HG03064 (cell line): ENCODE measurements at regions not wholly inside any gene's neighbourhood (a gene's known extent, or its start where the extent isn't known, plus 50 kb on each side); places are given as distances from the start of the nearest gene placed in this dataset.

ENCODE experiments used
- ATAC-seq: cut with Tn5 transposase; IDR thresholded peaks from one replicate; pipeline ENCODE4 v1.9.1; 2021; ENCODE audit warnings: low read depth; ENCODE audit not compliant: unreplicated experiment

- ATAC-seq: no peak
These were observed 327.9 kb upstream of the DIO3 start for GRCh38 chr14:101233391-101233790.

- no peak for ATAC-seq
These were observed 327.5 kb upstream of the DIO3 start for GRCh38 chr14:101233808-101234207.

GRCh38 chr14:101234244-101234937, 326.9 kb upstream of the DIO3 start:
- no peak for ATAC-seq

- no peak for ATAC-seq
These were observed 326.3 kb upstream of the DIO3 start for GRCh38 chr14:101234999-101235334.

GRCh38 chr14:101235335-101236103, 325.8 kb upstream of the DIO3 start:
- no peak for ATAC-seq

- ATAC-seq: no peak
These were observed 324.6 kb upstream of the DIO3 start for GRCh38 chr14:101236496-101237251.

GRCh38 chr14:101237252-101237616, 324.1 kb upstream of the DIO3 start:
- no peak for ATAC-seq

- ATAC-seq: no peak
These were observed 322.2 kb upstream of the DIO3 start for GRCh38 chr14:101239065-101239464.

GRCh38 chr14:101241147-101241546, 320.1 kb upstream of the DIO3 start:
- ATAC-seq: no peak

- ATAC-seq: no peak
These were observed 319.5 kb upstream of the DIO3 start for GRCh38 chr14:101241807-101242278.

GRCh38 chr14:101242442-101243385, 318.6 kb upstream of the DIO3 start:
- no peak for ATAC-seq

GRCh38 chr14:101243587-101244338, 317.5 kb upstream of the DIO3 start:
- ATAC-seq: no peak

- no peak for ATAC-seq
These were observed 314.1 kb upstream of the DIO3 start for GRCh38 chr14:101246894-101247841.

GRCh38 chr14:101247842-101248725, 313.2 kb upstream of the DIO3 start:
- no peak for ATAC-seq

- ATAC-seq: no peak
These were observed 312.2 kb upstream of the DIO3 start for GRCh38 chr14:101248840-101249675.

GRCh38 chr14:101249676-101250036, 311.6 kb upstream of the DIO3 start:
- no peak for ATAC-seq
